ENCODE measurements at regions not wholly inside any gene's neighbourhood (a gene's known extent, or its start where the extent isn't known, plus 50 kb on each side); places are given as distances from the start of the nearest gene placed in this dataset.

DNA sequence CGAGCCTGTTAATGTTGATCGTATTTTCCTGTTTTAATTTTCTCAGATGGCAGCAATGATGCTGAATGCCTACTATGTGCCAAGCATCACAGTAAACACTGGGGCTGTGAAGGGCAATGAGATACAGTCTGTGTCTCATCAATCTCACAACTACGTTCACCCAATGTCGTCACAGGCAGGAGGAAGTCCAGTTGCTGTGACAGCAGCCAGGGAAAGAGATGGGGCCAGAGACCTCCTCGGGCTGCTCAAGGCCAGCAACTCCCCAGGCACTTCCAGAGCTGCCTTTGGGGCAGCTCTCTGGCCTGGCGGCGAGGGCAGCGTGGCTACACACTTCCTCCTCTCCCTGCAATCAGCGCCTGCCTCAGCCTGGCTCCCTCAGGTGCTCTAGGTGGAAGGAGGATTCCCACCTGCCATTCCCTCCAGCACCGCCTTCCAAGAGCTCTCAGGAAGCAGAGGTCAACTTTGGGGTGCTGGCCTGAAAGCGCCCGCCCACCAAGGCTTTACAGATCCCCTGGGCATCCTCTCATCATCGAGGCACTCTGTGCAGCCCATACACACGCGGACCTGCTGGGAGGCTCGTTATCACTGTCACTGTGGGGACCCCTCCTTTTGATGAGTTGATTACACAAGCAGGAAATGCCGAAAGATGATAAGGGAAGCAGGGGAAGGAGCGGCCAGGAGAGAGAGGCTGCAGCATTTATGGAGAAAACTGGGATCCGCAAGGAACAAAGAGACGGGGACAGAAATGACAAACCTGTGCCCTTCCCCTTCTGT is 159.2 kb downstream of the ZDHHC21 start:
- Histone ChIP-seq H3K36me3 (ENCODE audit: insufficient read depth, low read length, poor library complexity, severe bottlenecking) (no peaks in the 10 kb centered on the region), H3K4me3 (ENCODE audit: low read depth, low read length, poor library complexity, severe bottlenecking) (no peak overlapping the region), H3K9me3 (ENCODE audit: low read depth, low read length, poor library complexity, severe bottlenecking) (no peaks in the 10 kb centered on the region), H3K27ac (ENCODE audit: low read depth, low read length, poor library complexity, severe bottlenecking) (no peak overlapping the region), H3K4me1 (ENCODE audit: insufficient read depth, low read length, poor library complexity, severe bottlenecking) (no peaks in the 10 kb centered on the region), H3K27me3 (replicated peaks; ENCODE audit: insufficient read depth, low read depth, low read length, poor library complexity) (no peaks in the 10 kb centered on the region)
- CTCF ChIA-PET, result interaction anchor here (0.7 kb wide), 1 partner anchor 1740 kb away, joined by 6 read pairs; no protein-coding TSS in a partner anchor
- DNase-seq (ENCODE audit: low spot score), result no peak
- BruUV-seq (replicated peaks), result no TSS peak
- POLR2A ChIA-PET (ENCODE audit: low non-redundant PET), result no interaction called here
- intact Hi-C loops (cut with micrococcal nuclease; ENCODE audit: unreplicated experiment), result no loop called here
- TF ChIP-seq EZH2 (IDR thresholded peaks at IDR 0.05; ENCODE audit: borderline replicate concordance, low read depth, low read length, poor library complexity, severe bottlenecking), result no peak
- TF ChIP-seq, protein P1, sequence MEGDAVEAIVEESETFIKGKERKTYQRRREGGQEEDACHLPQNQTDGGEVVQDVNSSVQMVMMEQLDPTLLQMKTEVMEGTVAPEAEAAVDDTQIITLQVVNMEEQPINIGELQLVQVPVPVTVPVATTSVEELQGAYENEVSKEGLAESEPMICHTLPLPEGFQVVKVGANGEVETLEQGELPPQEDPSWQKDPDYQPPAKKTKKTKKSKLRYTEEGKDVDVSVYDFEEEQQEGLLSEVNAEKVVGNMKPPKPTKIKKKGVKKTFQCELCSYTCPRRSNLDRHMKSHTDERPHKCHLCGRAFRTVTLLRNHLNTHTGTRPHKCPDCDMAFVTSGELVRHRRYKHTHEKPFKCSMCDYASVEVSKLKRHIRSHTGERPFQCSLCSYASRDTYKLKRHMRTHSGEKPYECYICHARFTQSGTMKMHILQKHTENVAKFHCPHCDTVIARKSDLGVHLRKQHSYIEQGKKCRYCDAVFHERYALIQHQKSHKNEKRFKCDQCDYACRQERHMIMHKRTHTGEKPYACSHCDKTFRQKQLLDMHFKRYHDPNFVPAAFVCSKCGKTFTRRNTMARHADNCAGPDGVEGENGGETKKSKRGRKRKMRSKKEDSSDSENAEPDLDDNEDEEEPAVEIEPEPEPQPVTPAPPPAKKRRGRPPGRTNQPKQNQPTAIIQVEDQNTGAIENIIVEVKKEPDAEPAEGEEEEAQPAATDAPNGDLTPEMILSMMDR (conservative IDR thresholded peaks at IDR 0.05; ENCODE audit: low read depth, low read length), result no peak

DNA sequence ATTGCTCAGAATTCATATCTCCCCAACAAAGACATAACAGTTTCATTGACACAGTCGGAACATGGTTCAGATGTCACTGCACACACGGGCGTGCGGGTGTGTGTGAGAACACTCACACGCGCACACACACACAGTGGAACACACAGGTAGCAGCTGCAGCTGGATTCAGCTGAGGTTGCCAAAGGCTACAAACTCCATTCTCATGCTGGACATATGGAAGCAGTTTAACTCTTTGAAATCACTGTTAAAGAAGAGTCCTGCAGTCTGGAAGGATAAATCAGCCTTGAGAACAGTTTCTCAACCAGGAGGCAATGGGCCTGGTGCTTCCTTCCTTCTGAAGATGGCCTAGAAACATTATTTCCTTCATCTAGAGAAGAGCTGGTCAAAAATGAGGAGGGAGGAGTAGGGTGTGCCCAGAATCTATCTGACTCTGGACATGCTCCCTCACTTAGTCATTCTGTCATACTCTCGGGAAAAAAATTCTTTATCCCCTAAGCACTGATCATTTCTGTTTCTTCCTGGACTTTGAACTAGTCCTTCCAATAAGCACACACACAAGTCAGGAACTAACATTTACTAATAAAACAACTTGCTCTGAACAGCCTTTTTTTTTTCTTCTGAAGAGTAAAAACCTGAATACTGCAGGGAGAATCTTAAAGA is 160.6 kb downstream of the ZDHHC21 start:
- no peak overlapping the region for H3K27ac ChIP-seq (ENCODE audit: low read depth, low read length, poor library complexity, severe bottlenecking)
- H3K27me3 ChIP-seq (replicated peaks; ENCODE audit: insufficient read depth, low read depth, low read length, poor library complexity), result no peaks in the 10 kb centered on the region
- TF ChIP-seq, protein P1 (conservative IDR thresholded peaks at IDR 0.05; ENCODE audit: low read depth, low read length), result no peak
- no peak for TF ChIP-seq EZH2 (IDR thresholded peaks at IDR 0.05; ENCODE audit: borderline replicate concordance, low read depth, low read length, poor library complexity, severe bottlenecking)
- intact Hi-C loops (cut with micrococcal nuclease; ENCODE audit: unreplicated experiment), result no loop called here
- ChIA-PET POLR2A (ENCODE audit: low non-redundant PET) (interaction anchor here (0.6 kb wide), 2 partner anchors 67 to 114 kb away, joined by 3 to 5 read pairs; no protein-coding TSS in a partner anchor), CTCF (no interaction called here)
- no peak for DNase-seq (ENCODE audit: low spot score)
- H3K36me3 ChIP-seq (ENCODE audit: insufficient read depth, low read length, poor library complexity, severe bottlenecking), result no peaks in the 10 kb centered on the region
- no peaks in the 10 kb centered on the region for H3K4me1 ChIP-seq (ENCODE audit: insufficient read depth, low read length, poor library complexity, severe bottlenecking)
- no peak overlapping the region for H3K4me3 ChIP-seq (ENCODE audit: low read depth, low read length, poor library complexity, severe bottlenecking)
- no peaks in the 10 kb centered on the region for H3K9me3 ChIP-seq (ENCODE audit: low read depth, low read length, poor library complexity, severe bottlenecking)
- no TSS peak for BruUV-seq (replicated peaks)

DNA sequence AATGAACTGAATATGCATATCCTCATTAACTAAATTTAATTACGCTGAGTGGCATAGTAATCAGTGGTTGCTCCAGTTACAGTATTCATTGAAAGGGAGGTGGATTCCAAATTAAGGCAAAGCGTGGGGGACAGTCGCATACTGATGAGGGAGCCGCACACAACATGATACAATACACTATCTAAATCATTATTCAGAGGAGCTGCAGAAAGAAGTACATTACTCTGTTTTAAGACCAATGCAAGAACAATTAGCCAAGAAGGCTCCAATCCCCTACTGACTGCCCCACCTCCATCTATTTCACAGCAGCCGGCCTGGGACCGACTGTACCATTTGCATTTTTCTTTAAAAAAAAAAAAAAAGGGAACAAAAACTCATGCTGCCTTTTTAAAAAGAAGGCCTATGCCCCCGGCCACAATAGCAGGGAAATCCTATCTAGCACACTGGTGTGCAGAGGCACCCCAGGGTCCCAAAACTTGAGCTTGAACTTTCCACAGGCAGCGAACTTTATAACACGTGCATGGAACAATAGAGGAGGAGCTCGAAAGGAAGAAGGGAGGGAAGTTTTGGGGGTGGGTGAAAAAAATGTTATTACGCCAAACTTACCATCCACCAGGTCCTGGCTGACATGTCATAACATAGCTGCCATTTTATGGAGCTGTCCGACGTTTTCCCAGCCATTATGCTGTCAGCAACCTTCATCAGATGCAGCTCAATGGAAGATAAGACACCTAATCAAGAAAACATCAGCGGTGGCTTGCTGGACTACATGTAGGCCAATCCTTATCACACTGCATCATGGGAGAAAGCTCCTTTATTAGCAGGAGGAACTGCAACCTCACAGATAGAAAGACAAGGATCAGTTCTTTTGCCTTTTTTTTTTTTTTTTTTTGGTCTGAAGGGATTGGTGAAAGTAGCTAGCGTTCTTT is 161.6 kb downstream of the ZDHHC21 start:
- POLR2A ChIA-PET (ENCODE audit: low non-redundant PET), result interaction anchor here (0.6 kb wide), 2 partner anchors 68 to 115 kb away, joined by 3 to 5 read pairs; no protein-coding TSS in a partner anchor
- intact Hi-C loops (cut with micrococcal nuclease; ENCODE audit: unreplicated experiment), result no loop called here
- BruUV-seq (replicated peaks), result no TSS peak
- no peaks in the 10 kb centered on the region for H3K4me1 ChIP-seq (ENCODE audit: insufficient read depth, low read length, poor library complexity, severe bottlenecking)
- no peak overlapping the region for H3K27ac ChIP-seq (ENCODE audit: low read depth, low read length, poor library complexity, severe bottlenecking)
- H3K4me3 ChIP-seq (ENCODE audit: low read depth, low read length, poor library complexity, severe bottlenecking), result no peak overlapping the region
- TF ChIP-seq EZH2 (IDR thresholded peaks at IDR 0.05; ENCODE audit: borderline replicate concordance, low read depth, low read length, poor library complexity, severe bottlenecking), result no peak
- TF ChIP-seq, protein P1 (conservative IDR thresholded peaks at IDR 0.05; ENCODE audit: low read depth, low read length), result no peak
- CTCF ChIA-PET, result no interaction called here
- no peak for DNase-seq (ENCODE audit: low spot score)
- H3K36me3 ChIP-seq (ENCODE audit: insufficient read depth, low read length, poor library complexity, severe bottlenecking), result no peaks in the 10 kb centered on the region
- no peaks in the 10 kb centered on the region for H3K9me3 ChIP-seq (ENCODE audit: low read depth, low read length, poor library complexity, severe bottlenecking)
- H3K27me3 ChIP-seq (replicated peaks; ENCODE audit: insufficient read depth, low read depth, low read length, poor library complexity), result no peaks in the 10 kb centered on the region
